SK-N-SH treated with all-trans-retinoic acid at 6 μM for 48 hours (cell line): ENCODE measurements at regions not wholly inside any gene's neighbourhood (a gene's known extent, or its start where the extent isn't known, plus 50 kb on each side); places are given as distances from the start of the nearest gene placed in this dataset.

ENCODE experiments used
- ISL1 ChIP-seq: fragments of 250-450 bp; sonication (Bioruptor Pico); IDR thresholded peaks from 2 replicates; pipeline ENCODE4 v2.1.2; 2022; ENCODE audit warnings: mild to moderate bottlenecking, moderate library complexity
- RARB ChIP-seq: fragments of 250-450 bp; sonication (Bioruptor Pico); IDR thresholded peaks from 2 replicates; pipeline ENCODE4 v1.8.0; 2021; ENCODE audit warnings: mild to moderate bottlenecking, moderate library complexity
- ZNF70 ChIP-seq: fragments of 450-650 bp; formaldehyde crosslinking; IDR thresholded peaks from 2 replicates; pipeline ENCODE4 v1.5.0; 2020; ENCODE audit warnings: mild to moderate bottlenecking, moderate library complexity
- TF ChIP-seq, protein P1 (sequence below): fragments of 250-450 bp; sonication (Bioruptor Pico); IDR thresholded peaks from 2 replicates; pipeline ENCODE4 v1.8.0; 2020; ENCODE audit warnings: mild to moderate bottlenecking, moderate library complexity, borderline replicate concordance
- TF ChIP-seq, protein P2 (sequence below): fragments of 250-450 bp; sonication (Bioruptor Pico); IDR thresholded peaks from 2 replicates; pipeline ENCODE4 v1.5.1; 2020; ENCODE audit warnings: low read depth, mild to moderate bottlenecking, moderate library complexity

DNA sequence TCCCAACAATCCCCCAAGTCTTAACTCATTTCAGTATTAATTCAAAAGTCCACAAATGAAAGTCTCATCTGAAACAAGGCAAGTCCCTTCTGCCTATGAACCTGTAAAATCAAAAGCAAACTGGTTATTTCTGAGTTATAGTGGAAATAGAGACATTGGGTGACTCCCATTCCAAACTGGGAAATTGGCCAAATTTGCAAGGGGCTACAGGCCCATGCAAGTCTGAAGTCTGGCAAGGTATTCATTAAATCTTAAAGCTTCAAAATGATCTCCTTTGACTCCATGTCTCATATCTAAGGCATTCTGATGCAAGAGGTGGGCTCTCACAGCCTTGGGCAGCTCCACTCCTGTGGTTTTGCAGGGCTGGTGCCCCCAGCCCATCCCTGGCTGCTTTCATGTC is 167.9 kb downstream of the HTR1A start:
- TF ChIP-seq ISL1: no peak
- TF ChIP-seq ZNF70: no peak
- TF ChIP-seq, protein P1, sequence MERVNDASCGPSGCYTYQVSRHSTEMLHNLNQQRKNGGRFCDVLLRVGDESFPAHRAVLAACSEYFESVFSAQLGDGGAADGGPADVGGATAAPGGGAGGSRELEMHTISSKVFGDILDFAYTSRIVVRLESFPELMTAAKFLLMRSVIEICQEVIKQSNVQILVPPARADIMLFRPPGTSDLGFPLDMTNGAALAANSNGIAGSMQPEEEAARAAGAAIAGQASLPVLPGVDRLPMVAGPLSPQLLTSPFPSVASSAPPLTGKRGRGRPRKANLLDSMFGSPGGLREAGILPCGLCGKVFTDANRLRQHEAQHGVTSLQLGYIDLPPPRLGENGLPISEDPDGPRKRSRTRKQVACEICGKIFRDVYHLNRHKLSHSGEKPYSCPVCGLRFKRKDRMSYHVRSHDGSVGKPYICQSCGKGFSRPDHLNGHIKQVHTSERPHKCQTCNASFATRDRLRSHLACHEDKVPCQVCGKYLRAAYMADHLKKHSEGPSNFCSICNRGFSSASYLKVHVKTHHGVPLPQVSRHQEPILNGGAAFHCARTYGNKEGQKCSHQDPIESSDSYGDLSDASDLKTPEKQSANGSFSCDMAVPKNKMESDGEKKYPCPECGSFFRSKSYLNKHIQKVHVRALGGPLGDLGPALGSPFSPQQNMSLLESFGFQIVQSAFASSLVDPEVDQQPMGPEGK: no peak
- TF ChIP-seq, protein P2, sequence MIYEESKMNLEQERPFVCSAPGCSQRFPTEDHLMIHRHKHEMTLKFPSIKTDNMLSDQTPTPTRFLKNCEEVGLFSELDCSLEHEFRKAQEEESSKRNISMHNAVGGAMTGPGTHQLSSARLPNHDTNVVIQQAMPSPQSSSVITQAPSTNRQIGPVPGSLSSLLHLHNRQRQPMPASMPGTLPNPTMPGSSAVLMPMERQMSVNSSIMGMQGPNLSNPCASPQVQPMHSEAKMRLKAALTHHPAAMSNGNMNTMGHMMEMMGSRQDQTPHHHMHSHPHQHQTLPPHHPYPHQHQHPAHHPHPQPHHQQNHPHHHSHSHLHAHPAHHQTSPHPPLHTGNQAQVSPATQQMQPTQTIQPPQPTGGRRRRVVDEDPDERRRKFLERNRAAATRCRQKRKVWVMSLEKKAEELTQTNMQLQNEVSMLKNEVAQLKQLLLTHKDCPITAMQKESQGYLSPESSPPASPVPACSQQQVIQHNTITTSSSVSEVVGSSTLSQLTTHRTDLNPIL (CRISPR knock-in tag): no peak
- no peak for TF ChIP-seq RARB
